ENCODE measurements at regions not wholly inside any gene's neighbourhood (a gene's known extent, or its start where the extent isn't known, plus 50 kb on each side); places are given as distances from the start of the nearest gene placed in this dataset.

GRCh38 chr13:72536714-72537394, 190.6 kb downstream of the MZT1 start:
- FAIRE-seq (no peak), DNase-seq (ENCODE audit: insufficient read length, low spot score) (no peak)

GRCh38 chr13:72534951-72535640, 192.3 kb downstream of the MZT1 start:
- DNase-seq (ENCODE audit: insufficient read length, low spot score), result no peak
- no peak for FAIRE-seq

GRCh38 chr13:72530471-72530870, 197.0 kb downstream of the MZT1 start:
- FAIRE-seq (no peak), DNase-seq (ENCODE audit: insufficient read length, low spot score) (peak; percentile 9)

DNA sequence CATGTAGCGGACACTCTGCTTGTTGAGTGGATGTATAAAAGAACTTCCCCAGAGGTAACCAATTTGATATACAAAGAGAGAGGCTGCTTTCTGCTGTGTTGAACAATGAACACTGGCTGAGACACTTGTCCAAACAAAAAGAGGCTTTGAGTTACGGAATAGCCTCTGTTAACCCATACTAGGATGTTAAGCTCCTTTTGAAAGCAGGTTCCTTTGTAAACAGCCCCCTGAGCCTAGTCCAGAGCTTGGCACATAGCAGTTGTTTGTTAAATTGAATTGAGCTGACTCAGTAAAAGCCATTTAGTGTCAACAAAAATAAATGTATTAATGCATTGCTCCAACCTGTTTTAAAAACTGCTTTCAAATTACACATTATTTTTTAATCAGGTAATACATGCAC, 200.1 kb downstream of the MZT1 start:
- DNase-seq (ENCODE audit: insufficient read length, low spot score), result no peak
- no peak for FAIRE-seq

DNA sequence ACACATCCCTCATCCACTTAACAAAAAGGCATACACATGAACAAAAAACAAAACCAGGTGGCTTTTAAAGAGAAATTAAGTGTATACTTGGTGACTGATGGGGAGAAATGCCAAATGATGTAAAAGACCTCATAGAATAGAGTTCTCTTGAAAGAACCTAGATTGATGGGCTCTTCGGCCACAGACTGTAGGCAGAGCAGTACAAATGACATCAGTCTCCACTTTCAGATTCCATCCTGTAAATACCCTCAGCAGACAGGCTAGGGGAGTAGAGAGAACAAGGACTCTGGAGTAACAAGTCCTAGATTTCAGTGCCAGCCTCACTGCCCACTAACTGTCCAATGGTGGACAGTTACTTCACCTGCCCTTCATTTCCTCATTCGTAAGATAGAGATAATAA, 203.8 kb downstream of the MZT1 start:
- no peak for FAIRE-seq

GRCh38 chr13:72523049-72523448, 204.4 kb downstream of the MZT1 start:
- FAIRE-seq (no peak), DNase-seq (ENCODE audit: insufficient read length, low spot score) (no peak)

More for the DNA sequence above, 203.8 kb downstream of the MZT1 start:
- DNase-seq (ENCODE audit: insufficient read length, low spot score), result no peak

DNA sequence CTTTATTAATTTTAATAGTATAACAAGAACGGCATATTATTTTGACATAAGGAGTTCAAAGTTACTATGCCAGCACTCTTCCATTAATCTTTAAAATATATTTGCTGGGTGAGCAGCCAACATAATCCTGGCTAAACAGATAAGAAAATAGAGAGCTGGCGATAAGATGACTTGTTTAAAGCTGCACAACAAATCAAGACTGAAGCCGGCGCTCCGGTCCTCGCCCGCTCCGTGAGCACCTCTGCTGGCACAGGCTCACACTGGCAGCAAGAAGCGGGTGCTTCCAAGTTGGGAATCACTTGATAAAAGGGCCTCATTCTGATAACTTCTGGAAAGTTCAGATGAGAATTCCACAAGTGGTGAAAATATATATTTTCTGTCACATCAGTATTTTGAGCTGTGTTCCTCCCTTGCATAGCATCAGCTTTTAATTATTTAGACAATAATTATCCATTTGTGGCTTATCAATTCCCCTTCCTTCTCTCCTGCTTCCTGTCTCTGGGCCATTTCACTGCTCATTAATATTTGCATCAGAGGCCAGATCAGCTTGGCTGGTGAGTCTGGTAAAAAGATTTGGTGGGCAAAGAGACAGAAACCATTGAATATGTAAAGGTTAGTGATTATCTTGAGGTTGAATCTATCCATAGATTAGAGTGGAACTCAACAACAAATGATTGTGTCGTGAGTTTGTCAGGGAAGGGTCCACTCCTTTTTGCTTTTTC, 205.3 kb downstream of the MZT1 start:
- FAIRE-seq (no peak), DNase-seq (ENCODE audit: insufficient read length, low spot score) (no peak)

GRCh38 chr13:72514146-72514545, 213.3 kb downstream of the MZT1 start:
- FAIRE-seq (no peak), DNase-seq (ENCODE audit: insufficient read length, low spot score) (no peak)

DNA sequence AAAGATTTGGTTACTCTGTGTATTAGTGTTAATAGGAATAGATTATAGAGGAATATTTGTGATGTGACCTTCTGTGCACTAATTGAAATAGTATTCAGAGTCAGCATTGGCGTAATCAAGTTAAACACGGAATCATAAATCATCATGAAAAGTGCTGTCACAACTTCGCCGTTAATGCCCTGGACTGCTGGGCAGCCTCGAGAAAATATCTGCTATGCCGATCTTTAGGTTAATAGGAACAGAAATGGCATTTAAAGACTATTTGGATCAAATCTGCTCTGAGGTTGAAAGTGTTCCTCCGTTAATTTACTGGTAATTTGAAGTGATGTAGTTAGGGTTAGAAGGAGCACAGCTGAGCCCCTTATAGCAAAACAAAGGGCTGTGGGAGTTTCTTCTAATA, 219.0 kb downstream of the MZT1 start:
- FAIRE-seq, result no peak

DNA sequence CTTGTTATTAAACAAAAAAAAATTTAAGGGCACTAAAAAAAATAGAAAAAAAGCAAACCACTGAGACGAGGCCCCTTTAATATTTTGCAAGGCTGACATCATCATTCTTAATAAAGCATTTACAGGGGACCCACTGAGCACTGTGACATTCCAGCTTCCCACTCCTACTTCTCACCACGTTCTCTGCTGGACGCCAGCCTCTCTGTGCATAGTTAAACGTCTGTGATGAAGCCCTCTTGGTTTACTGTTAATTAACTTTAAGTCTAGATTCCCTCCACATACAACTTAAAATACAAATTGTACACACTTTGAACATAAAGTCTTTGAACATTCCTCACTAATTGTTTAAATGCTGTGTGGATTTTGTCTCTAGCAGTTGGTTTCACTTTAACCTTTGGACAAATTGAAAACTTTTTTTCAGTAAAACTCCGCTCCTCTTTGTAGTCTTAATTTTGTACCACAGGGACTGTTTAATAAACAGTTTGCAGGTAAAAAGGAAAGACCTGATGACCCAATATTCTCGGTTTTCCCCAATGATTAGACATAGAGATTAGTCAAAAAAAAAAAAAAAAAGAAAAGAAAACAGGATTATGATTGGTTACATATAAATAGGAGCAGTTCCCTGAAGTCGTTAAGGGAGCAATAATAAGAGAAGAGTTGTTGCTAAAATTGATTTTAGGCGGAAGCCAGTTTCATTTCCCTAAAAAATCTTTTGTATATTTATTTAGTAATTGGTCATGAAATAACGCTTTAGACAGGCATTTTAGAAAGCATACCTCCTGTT, 219.8 kb downstream of the MZT1 start:
- no peak for FAIRE-seq
- no peak for DNase-seq (ENCODE audit: insufficient read length, low spot score)

More for the DNA sequence above, 219.0 kb downstream of the MZT1 start:
- DNase-seq (ENCODE audit: insufficient read length, low spot score), result no peak

DNA sequence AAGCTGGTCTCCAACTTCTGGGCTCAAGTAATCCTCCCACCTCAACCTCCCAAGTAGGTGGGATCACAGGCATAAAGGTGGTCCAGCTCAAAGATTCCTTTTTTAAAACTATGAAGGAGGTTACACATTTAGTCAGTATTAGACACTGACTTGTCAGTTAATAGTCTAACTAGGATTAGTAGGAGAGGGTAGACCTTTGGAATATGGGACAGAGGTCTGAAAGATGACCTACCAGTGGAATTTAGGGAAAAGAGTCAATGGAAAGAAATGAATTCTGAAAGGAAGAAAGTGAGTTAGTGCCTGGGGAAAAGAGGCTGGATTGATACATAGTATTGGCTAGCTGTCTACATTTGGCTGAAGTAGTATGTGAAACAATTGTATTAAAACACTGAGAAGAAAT, 220.7 kb downstream of the MZT1 start:
- DNase-seq (ENCODE audit: insufficient read length, low spot score) (no peak), FAIRE-seq (no peak)

- DNase-seq (ENCODE audit: insufficient read length, low spot score) (no peak), FAIRE-seq (no peak)
Measured at GRCh38 chr13:72505376-72505775, 222.1 kb downstream of the MZT1 start.

- DNase-seq (ENCODE audit: insufficient read length, low spot score) (no peak), FAIRE-seq (no peak)
Measured at GRCh38 chr13:72504131-72504841, 223.1 kb downstream of the MZT1 start.

- DNase-seq (ENCODE audit: insufficient read length, low spot score), result no peak
- no peak for FAIRE-seq
Measured at GRCh38 chr13:72500851-72501250, 226.6 kb downstream of the MZT1 start.

GRCh38 chr13:72495681-72496080, 231.7 kb downstream of the MZT1 start:
- FAIRE-seq, result no peak
- no peak for DNase-seq (ENCODE audit: insufficient read length, low spot score)

DNA sequence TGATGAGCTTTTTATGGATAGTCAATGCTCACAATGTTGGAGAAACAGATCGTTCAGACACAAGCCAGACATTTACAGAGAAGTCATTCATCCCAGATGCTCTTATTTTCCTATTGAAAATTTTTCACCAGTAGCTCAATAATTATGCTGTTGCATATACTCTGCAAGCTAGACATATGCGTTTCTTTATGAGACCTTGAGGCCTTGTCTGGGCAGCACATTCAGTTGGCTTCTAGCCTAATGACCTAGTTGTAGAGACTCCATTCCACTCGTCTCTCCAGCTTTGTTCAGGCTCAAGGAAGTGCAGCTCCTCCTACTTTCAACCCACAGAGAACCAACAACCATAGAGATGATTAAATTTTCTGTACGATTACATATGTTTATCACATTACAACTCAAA, 237.7 kb downstream of the MZT1 start:
- no peak for FAIRE-seq
- DNase-seq (ENCODE audit: insufficient read length, low spot score), result no peak

DNA sequence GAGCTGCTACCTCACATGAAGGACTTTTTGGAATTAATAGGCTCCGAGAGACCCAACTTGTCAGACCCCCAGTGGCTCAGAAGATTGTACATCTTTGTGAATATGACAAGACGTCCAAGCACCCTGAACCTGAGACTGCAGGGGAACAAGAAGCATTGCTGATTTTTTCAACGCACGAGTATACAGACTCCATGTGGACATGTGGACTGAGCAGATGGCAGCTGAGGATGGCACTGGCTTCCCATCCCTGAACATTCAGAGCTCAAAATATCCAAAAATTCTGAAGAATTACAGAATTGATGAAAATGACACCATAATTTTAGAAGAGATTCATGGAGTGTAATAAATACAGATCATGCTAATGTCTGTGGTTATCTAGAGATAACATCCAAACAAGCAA, 254.1 kb downstream of the MZT1 start:
- FAIRE-seq (no peak), DNase-seq (ENCODE audit: insufficient read length, low spot score) (no peak)

DNA sequence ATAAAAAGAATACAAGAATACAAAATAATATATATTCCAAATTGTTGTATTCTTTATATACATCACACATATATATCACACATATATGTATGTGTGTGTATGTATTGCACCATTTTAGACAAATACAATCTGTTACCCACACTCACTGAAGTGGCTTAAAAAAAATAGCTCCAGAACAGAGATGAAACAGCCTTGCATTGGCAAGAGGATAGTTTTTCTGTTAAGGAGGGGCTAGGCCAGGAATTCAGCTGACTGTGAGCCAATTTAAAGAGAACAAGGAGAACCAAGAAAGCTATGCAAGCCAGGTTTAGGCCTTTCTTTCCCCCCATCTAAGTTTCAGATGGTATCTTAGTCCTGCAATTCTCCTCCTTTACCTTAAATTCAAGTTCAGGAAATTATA, 257.5 kb downstream of the MZT1 start:
- no peak for FAIRE-seq
- DNase-seq (ENCODE audit: insufficient read length, low spot score), result no peak

GRCh38 chr13:72463561-72463960, 263.9 kb downstream of the MZT1 start:
- DNase-seq (ENCODE audit: insufficient read length, low spot score), result no peak
- FAIRE-seq, result no peak

GRCh38 chr13:72462726-72463125, 264.7 kb downstream of the MZT1 start:
- FAIRE-seq (no peak), DNase-seq (ENCODE audit: insufficient read length, low spot score) (no peak)

All from HTR-8/SVneo (cell line).